H9 (cell line): ENCODE measurements at regions not wholly inside any gene's neighbourhood (a gene's known extent, or its start where the extent isn't known, plus 50 kb on each side); places are given as distances from the start of the nearest gene placed in this dataset.

Experiments
- DNase-seq: peaks from one replicate; pipeline ENCODE4 v3.0.0-alpha.2; 2017
- H2AFZ ChIP-seq: one replicate; pipeline ENCODE4 v1.6.1; 2013; ENCODE audit warnings: mild to moderate bottlenecking, low read length, control low read depth, moderate library complexity
- H2AK5ac ChIP-seq: 2 replicates; pipeline ENCODE4 v1.6.1; 2013; ENCODE audit warnings: low read length, control low read depth, mixed read lengths; ENCODE audit not compliant: insufficient read length
- H2BK120ac ChIP-seq: one replicate; pipeline ENCODE4 v1.6.1; 2013; ENCODE audit warnings: low read depth, mild to moderate bottlenecking, low read length, control low read depth, inconsistent platforms; ENCODE audit not compliant: poor library complexity, severe bottlenecking
- H2BK12ac ChIP-seq: 2 replicates; pipeline ENCODE4 v1.6.1; 2013; ENCODE audit warnings: low read length, control low read depth, mixed read lengths, low read depth; ENCODE audit not compliant: insufficient read length
- H2BK15ac ChIP-seq: 2 replicates; pipeline ENCODE4 v1.6.1; 2013; ENCODE audit warnings: low read depth, low read length, control low read depth
- H2BK20ac ChIP-seq: one replicate; pipeline ENCODE4 v1.6.1; 2013; ENCODE audit warnings: low read depth, mild to moderate bottlenecking, low read length, control low read depth, inconsistent platforms; ENCODE audit not compliant: poor library complexity, severe bottlenecking
- H2BK5ac ChIP-seq: 2 replicates; pipeline ENCODE4 v1.6.1; 2013; ENCODE audit warnings: low read length, control low read depth, mixed read lengths; ENCODE audit not compliant: insufficient read length
- H3K14ac ChIP-seq: 2 replicates; pipeline ENCODE4 v1.6.1; 2013; ENCODE audit warnings: low read length, control low read depth; ENCODE audit not compliant: insufficient read depth
- H3K18ac ChIP-seq: 2 replicates; pipeline ENCODE4 v1.6.1; 2013; ENCODE audit warnings: low read depth, mild to moderate bottlenecking, mixed read lengths, low read length, control low read depth; ENCODE audit not compliant: insufficient read length
- H3K23ac ChIP-seq: 2 replicates; pipeline ENCODE4 v1.6.1; 2013; ENCODE audit warnings: low read length, control low read depth, mixed read lengths, low read depth; ENCODE audit not compliant: insufficient read length
- H3K23me2 ChIP-seq: 2 replicates; pipeline ENCODE4 v1.6.1; 2013; ENCODE audit warnings: low read depth, mild to moderate bottlenecking, mixed read lengths, low read length, control low read depth; ENCODE audit not compliant: insufficient read length, poor library complexity, severe bottlenecking
- H3K27ac ChIP-seq: 2 replicates; pipeline ENCODE4 v1.5.1; 2013; ENCODE audit warnings: low read length, control low read depth, mixed read lengths, low read depth; ENCODE audit not compliant: insufficient read length
- H3K27me3 ChIP-seq: 2 replicates; pipeline ENCODE4 v1.6.1; 2013; ENCODE audit warnings: low read length, control low read depth, inconsistent platforms; ENCODE audit not compliant: insufficient read depth
- H3K4ac ChIP-seq: 2 replicates; pipeline ENCODE4 v1.6.1; 2013; ENCODE audit warnings: low read depth, mild to moderate bottlenecking, control low read depth, inconsistent platforms, low read length, moderate library complexity
- H3K4me1 ChIP-seq: 2 replicates; pipeline ENCODE4 v1.6.1; 2013; ENCODE audit warnings: low read length, control low read depth, inconsistent platforms; ENCODE audit not compliant: insufficient read depth
- H3K4me2 ChIP-seq: 2 replicates; pipeline ENCODE4 v1.6.1; 2013; ENCODE audit warnings: low read length, control low read depth, mixed read lengths; ENCODE audit not compliant: insufficient read length, insufficient read depth
- H3K56ac ChIP-seq: 2 replicates; pipeline ENCODE4 v1.6.1; 2013; ENCODE audit warnings: low read depth, mild to moderate bottlenecking, mixed read lengths, low read length, control low read depth; ENCODE audit not compliant: insufficient read length
- H3K79me1 ChIP-seq: 2 replicates; pipeline ENCODE4 v1.6.1; 2013; ENCODE audit warnings: low read depth, mild to moderate bottlenecking, moderate library complexity, low read length, control low read depth, inconsistent platforms; ENCODE audit not compliant: insufficient read depth, poor library complexity, severe bottlenecking
- H3K79me2 ChIP-seq: 2 replicates; pipeline ENCODE4 v1.6.1; 2013; ENCODE audit warnings: low read length, control low read depth, inconsistent platforms; ENCODE audit not compliant: insufficient read depth
- H3K9ac ChIP-seq: 2 replicates; pipeline ENCODE4 v1.6.1; 2013; ENCODE audit warnings: low read length, control low read depth, mixed read lengths; ENCODE audit not compliant: insufficient read length; ENCODE audit errors: extremely low read depth
- H3K9me3 ChIP-seq: one replicate; pipeline ENCODE4 v1.6.1; 2013; ENCODE audit warnings: low read depth, low read length, inconsistent platforms; ENCODE audit not compliant: control insufficient read depth
- H3T11ph ChIP-seq: one replicate; pipeline ENCODE4 v1.6.1; 2013; ENCODE audit warnings: mild to moderate bottlenecking, low read length, control low read depth, inconsistent platforms
- H4K20me1 ChIP-seq: one replicate; pipeline ENCODE4 v1.6.1; 2013; ENCODE audit not compliant: control insufficient read depth, insufficient read length, insufficient read depth
- H4K5ac ChIP-seq: 2 replicates; pipeline ENCODE4 v1.6.1; 2013; ENCODE audit warnings: low read depth, mild to moderate bottlenecking, mixed read lengths, low read length, control low read depth; ENCODE audit not compliant: insufficient read length
- H4K8ac ChIP-seq: replicated peaks from 2 replicates; pipeline ENCODE4 v1.6.1; 2013; ENCODE audit warnings: low read length, control low read depth, mixed read lengths, low read depth; ENCODE audit not compliant: insufficient read length
- H4K91ac ChIP-seq: 2 replicates; pipeline ENCODE4 v1.6.1; 2013; ENCODE audit warnings: low read depth, mild to moderate bottlenecking, moderate library complexity, mixed read lengths, low read length, control low read depth; ENCODE audit not compliant: insufficient read length
- H3K27ac Mint-ChIP-seq, 3 experiments: 2 replicates in 2 of 3; 3 replicates in 1 of 3; pipeline ENCODE4 v1.8.0; 2020 to 2021; ENCODE audit warnings: mixed read lengths in 3 of 3, mild to moderate bottlenecking in 1 of 3, moderate library complexity in 1 of 3
- H3K27me3 Mint-ChIP-seq: 2 replicates; pipeline ENCODE4 v1.8.0; 2021; ENCODE audit warnings: low read depth, mild to moderate bottlenecking, moderate library complexity, mixed read lengths
- H3K36me3 Mint-ChIP-seq, 3 experiments: 2 replicates in 2 of 3; 3 replicates in 1 of 3; pipeline ENCODE4 v1.8.0; 2020 to 2021; ENCODE audit warnings: low read depth in 3 of 3, mixed read lengths in 3 of 3; ENCODE audit not compliant: insufficient read depth in 1 of 3
- H3K4me1 Mint-ChIP-seq, 2 experiments: 2 replicates each; pipeline ENCODE4 v1.8.0; 2020; ENCODE audit warnings: mixed read lengths in 2 of 2
- H3K4me3 Mint-ChIP-seq, 2 experiments: 2 replicates in 1 of 2; 3 replicates in 1 of 2; pipeline ENCODE4 v1.8.0; 2020 to 2021; ENCODE audit warnings: mild to moderate bottlenecking in 2 of 2, mixed read lengths in 2 of 2, moderate library complexity in 1 of 2
- H3K9me3 Mint-ChIP-seq, 2 experiments: 2 replicates in 1 of 2; 3 replicates in 1 of 2; pipeline ENCODE4 v1.8.0; 2020; ENCODE audit warnings: mild to moderate bottlenecking in 2 of 2, mixed read lengths in 2 of 2, moderate library complexity in 1 of 2
- CTCF ChIP-seq: fragments of 200-600 bp; sonication (generic); conservative IDR thresholded peaks from 3 replicates; pipeline ENCODE4 v1.8.0; 2021; ENCODE audit warnings: antibody characterized with exemption, mild to moderate bottlenecking
- WGBS: extraction: QIAGEN DNeasy Blood & Tissue Kit; methylation state at CpG from one replicate; pipeline ENCODE4 v1.1.7; 2013; ENCODE audit warnings: missing lambda C conversion rate, low lambda C conversion rate, mixed read lengths; ENCODE audit not compliant: insufficient read length; ENCODE audit errors: extremely low coverage; 5-methylcytosine and 5-hydroxymethylcytosine counted together

- H3K27ac Mint-ChIP-seq: no peak overlapping the region
- peak; percentile 37; the same call in 2 of the 3 replicates for TF ChIP-seq CTCF
Measured at GRCh38 chr20:25987073-25987927, 290.6 kb upstream of the ZNF337 start.

More at GRCh38 chr20:25987073-25987927, 290.6 kb upstream of the ZNF337 start:
- peak; percentile 84 for DNase-seq
- H2BK5ac ChIP-seq: no peak overlapping the region
- no peak overlapping the region for H3K4ac ChIP-seq
- no peak overlapping the region for H3K18ac ChIP-seq
- H3K9me3 Mint-ChIP-seq: peaks cover 0 to 3% of the 10 kb centered on the region in 2 experiments; a peak in 3 of 5 replicates
- no peaks in the 10 kb centered on the region for H3K9me3 ChIP-seq
- H3K23me2 ChIP-seq: peaks cover 2% of the 10 kb centered on the region
- no peaks in the 10 kb centered on the region for H3K79me2 ChIP-seq
- no peak overlapping the region for H2AK5ac ChIP-seq
- H2BK15ac ChIP-seq: no peak overlapping the region
- no peak overlapping the region for H2BK20ac ChIP-seq
- H3K27me3 Mint-ChIP-seq: peaks cover 10% of the 10 kb centered on the region
- no peak overlapping the region for H3K4me3 Mint-ChIP-seq
- H3K14ac ChIP-seq: no peak overlapping the region
- WGBS: no CpG with 5 or more reads among the region's 46 CpGs
- H3T11ph ChIP-seq: no peak overlapping the region
- no peak overlapping the region for H2BK12ac ChIP-seq
- H3K27ac ChIP-seq: no peak overlapping the region
- no peak overlapping the region for H3K23ac ChIP-seq
- no peaks in the 10 kb centered on the region for H3K27me3 ChIP-seq
- no peak overlapping the region for H4K91ac ChIP-seq
- H3K4me1 ChIP-seq: no peaks in the 10 kb centered on the region
- no peak overlapping the region for H2AFZ ChIP-seq
- H3K9ac ChIP-seq: no peak overlapping the region
- H3K4me2 ChIP-seq: no peak overlapping the region
- H4K5ac ChIP-seq: no peak overlapping the region
- H3K79me1 ChIP-seq: no peaks in the 10 kb centered on the region
- H4K20me1 ChIP-seq: no peaks in the 10 kb centered on the region
- H3K56ac ChIP-seq: no peak overlapping the region
- peaks cover 9 to 14% of the 10 kb centered on the region in 2 experiments for H3K4me1 Mint-ChIP-seq
- peaks cover 0 to 3% (median 0%) of the 10 kb centered on the region in 3 experiments; a peak in 2 of 7 replicates for H3K36me3 Mint-ChIP-seq
- no peak overlapping the region for H4K8ac ChIP-seq
- no peak overlapping the region for H2BK120ac ChIP-seq
